ENCODE measurements at regions not wholly inside any gene's neighbourhood (a gene's known extent, or its start where the extent isn't known, plus 50 kb on each side); places are given as distances from the start of the nearest gene placed in this dataset.

DNA sequence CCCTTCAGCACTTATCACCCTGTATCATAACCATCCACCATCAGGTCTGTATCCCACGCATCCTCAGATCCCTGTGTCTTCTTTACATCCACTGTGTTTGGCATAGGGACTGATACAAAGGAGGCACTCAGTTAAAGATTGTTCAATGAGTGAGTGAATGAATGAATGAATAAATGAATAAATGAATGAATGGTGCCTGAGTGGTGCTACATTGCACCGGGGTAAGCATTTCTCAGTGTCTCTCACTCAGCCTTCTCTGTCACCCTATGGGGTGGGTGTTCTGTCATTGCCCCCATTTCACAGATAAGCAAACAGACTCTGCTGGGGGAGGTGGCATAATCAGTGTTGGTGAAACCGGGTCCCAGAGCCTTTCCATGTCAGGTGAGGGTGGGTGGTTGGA is 56.6 kb upstream of the ID3 start:
- in situ Hi-C loops (cut with HindIII; ENCODE audit: low sequenced_read_pairs): no loop called here

DNA sequence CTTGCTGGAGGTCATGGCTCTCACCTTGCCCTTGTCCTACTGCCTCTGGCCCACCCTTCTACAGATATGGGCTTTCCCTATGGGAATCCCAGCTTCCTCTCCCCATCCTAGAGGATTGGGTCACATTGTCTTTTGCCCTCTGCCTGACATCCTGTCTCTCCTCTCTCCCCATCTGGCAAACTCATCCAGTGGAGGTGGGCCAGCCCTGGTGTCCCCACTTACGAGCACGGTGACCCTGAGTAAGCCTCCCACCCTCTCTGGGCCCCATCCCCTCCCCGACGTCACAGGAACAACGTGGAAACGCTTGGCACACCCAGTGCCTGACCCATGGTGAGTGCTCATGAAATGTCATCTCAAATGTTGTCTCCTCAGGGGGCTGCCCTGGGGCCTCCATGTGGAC is 56.1 kb upstream of the ID3 start:
- in situ Hi-C loops (cut with HindIII; ENCODE audit: low sequenced_read_pairs): no loop called here

DNA sequence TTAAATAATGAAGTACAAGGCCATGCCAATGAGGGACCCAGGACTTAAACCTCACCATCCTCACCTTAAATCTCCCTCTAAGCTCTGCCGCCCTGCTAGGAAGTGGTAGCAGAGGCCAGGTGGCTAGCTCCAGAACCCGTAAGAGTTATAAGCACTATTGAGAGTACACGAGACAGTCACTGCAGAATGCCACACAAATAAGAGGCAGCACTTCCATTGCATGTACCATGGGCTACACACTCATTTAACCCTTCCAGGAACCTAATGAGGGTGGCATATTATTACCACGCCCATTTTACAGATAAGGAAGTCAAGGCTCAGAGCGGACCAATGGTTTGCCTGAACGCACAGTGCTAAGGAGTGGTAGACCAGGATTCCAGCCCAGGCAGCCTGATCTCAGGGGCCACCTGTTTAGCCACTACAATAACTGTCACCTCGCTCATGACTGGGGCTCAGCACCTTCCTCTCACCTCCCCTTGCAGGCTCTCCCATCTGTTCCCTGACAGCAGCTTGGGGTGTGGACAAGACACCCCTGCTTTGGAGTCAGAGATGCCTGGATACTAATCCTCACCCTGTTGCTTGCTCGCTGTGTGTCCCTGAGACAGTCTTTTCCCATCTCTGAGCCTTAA is 54.8 kb upstream of the ID3 start:
- in situ Hi-C loops (cut with HindIII; ENCODE audit: low sequenced_read_pairs): no loop called here

DNA sequence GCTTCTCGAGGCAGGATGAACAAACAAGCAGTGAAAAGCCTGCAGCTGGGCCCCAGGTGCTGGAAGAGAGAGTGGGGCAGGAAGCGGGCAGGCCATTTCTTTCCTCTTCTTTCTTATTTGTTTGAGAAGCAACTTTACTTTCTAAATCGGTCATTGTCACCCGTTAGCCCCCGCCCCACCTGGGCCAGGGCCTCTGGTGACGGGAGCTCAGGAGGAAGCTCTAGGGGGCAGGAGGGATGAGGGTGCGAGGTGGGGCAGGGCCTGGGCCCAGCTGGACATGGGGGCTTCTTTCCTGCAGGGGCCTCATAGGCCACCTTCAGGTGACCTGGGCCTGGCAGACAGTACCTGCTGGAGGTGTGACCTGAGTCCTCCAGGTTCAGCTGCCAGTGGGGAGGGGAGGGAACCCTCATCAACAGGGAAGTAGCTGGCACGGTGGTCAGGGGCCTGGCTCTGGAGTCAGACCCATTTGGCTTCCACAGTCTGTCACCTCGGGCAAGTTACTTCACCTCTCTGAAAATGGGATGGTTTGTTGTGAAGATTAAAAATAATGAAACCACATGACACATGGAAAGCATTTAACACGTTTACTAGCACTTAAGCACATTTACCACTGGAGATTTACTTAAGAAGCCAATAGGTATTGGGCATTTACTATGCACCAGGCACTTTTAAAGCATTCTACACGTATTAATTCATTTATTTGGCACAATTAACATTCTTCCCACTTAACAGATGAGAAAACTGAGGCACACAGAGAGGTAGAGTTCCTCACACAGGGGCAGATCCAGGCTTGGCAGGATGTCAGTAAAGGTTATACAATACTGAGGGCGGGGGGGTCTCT is 54.1 kb upstream of the ID3 start:
- in situ Hi-C loops (cut with HindIII; ENCODE audit: low sequenced_read_pairs): no loop called here

GRCh38 chr1:23611601-23612327 is 52.5 kb upstream of the ID3 start:
- in situ Hi-C loops (cut with HindIII; ENCODE audit: low sequenced_read_pairs): no loop called here

DNA sequence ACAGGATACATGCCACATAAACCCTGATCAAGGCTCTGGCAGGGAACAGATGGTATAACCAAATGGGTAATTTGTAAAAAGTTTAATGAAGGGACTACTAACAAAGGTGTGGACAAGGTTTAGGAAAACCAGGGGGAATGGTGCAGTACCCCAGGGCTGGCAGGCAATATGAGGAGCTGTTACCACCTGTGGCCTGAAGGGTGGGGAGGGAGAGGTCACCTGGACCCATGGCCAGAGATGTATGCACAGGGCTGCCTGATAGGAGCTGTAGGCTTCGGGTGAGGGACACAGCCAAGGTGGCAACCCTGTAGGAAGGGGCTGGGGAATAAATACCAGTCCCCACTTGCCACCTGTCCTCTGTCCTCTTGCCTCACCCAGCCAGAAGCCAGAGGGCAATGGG is 51.4 kb upstream of the ID3 start:
- in situ Hi-C loops (cut with HindIII; ENCODE audit: low sequenced_read_pairs): no loop called here

DNA sequence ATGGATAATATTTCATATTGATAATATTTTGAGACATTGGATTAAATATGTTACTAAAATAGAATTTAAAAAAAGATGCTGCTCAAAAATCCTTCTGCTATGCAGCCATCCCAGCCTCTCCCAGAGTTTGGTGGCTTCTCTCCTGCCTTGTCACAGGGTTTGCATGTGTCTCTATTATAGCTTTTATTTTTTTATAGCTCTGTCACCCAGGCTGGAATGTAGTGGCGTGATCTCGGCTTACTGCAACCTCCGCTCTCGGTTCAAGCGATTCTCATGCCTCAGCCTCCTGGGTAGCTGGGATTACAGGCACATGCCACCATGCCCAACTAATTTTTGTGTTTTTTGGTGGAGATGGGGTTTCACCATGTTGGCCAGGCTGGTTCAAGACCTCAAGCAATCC is 50.7 kb upstream of the ID3 start:
- in situ Hi-C loops (cut with HindIII; ENCODE audit: low sequenced_read_pairs): no loop called here
